T47D (cell line): ENCODE measurements at regions not wholly inside any gene's neighbourhood (a gene's known extent, or its start where the extent isn't known, plus 50 kb on each side); places are given as distances from the start of the nearest gene placed in this dataset.

ENCODE experiments used
- DNase-seq, 2 experiments: peaks; one replicate each; pipeline versions ENCODE4 v3.0.0 to v3.0.0-alpha.2; 2011 to 2012; ENCODE audit warnings: low read depth in 1 of 2, low spot score in 1 of 2
- JUND ChIP-seq: IDR thresholded peaks from 2 replicates; pipeline ENCODE4 v1.6.1; 2012; ENCODE audit warnings: low read depth
- in situ Hi-C: cut with HindIII; loops from 2 replicates; pipeline ENCODE4 v1.10.0; 2016; ENCODE audit warnings: low sequenced_read_pairs, low pct_unique_long_range_greater_than_20kb

- no peak for DNase-seq
- in situ Hi-C loops: no loop called here
Measured at GRCh38 chr2:82487354-82487753, 1971.7 kb downstream of the SUCLG1 start.

GRCh38 chr2:82485701-82486100 is 1973.4 kb downstream of the SUCLG1 start:
- DNase-seq: no peak
- TF ChIP-seq JUND: no peak
- in situ Hi-C loops: no loop called here

More at GRCh38 chr2:82487354-82487753, 1971.7 kb downstream of the SUCLG1 start:
- TF ChIP-seq JUND: no peak

- in situ Hi-C loops: no loop called here
- no peak for DNase-seq
- TF ChIP-seq JUND: no peak
Measured at GRCh38 chr2:82481207-82481606, 1977.9 kb downstream of the SUCLG1 start.

GRCh38 chr2:82478641-82479040 is 1980.4 kb downstream of the SUCLG1 start:
- no peak for TF ChIP-seq JUND
- in situ Hi-C loops: no loop called here
- no peak for DNase-seq

GRCh38 chr2:82476094-82476493 is 1983.0 kb downstream of the SUCLG1 start:
- no peak for DNase-seq
- TF ChIP-seq JUND: no peak
- in situ Hi-C loops: no loop called here

- in situ Hi-C loops: no loop called here
- no peak for DNase-seq
- TF ChIP-seq JUND: no peak
Measured at GRCh38 chr2:82428251-82428650, 2030.8 kb downstream of the SUCLG1 start.

GRCh38 chr2:82412021-82412420 is 2047.1 kb downstream of the SUCLG1 start:
- no peak for TF ChIP-seq JUND
- no peak for DNase-seq
- in situ Hi-C loops: no loop called here

- DNase-seq: no peak
- in situ Hi-C loops: no loop called here
- no peak for TF ChIP-seq JUND
Measured at GRCh38 chr2:82411071-82411470, 2048.0 kb downstream of the SUCLG1 start.

- TF ChIP-seq JUND: no peak
- in situ Hi-C loops: no loop called here
- no peak for DNase-seq
Measured at GRCh38 chr2:82395531-82395930, 2063.5 kb downstream of the SUCLG1 start.

- in situ Hi-C loops: no loop called here
- no peak for DNase-seq
- TF ChIP-seq JUND: no peak
Measured at GRCh38 chr2:82391386-82391785, 2067.7 kb downstream of the SUCLG1 start.

- DNase-seq: no peak
- TF ChIP-seq JUND: no peak
- in situ Hi-C loops: no loop called here
Measured at GRCh38 chr2:82355622-82356021, 2051.1 kb upstream of the LRRTM1 start.

GRCh38 chr2:82345910-82346309 is 2041.4 kb upstream of the LRRTM1 start:
- no peak for TF ChIP-seq JUND
- in situ Hi-C loops: no loop called here

GRCh38 chr2:82344670-82345069 is 2040.1 kb upstream of the LRRTM1 start:
- DNase-seq: peak in 1 of 2 experiments; percentile 55
- in situ Hi-C loops: no loop called here
- no peak for TF ChIP-seq JUND

More at GRCh38 chr2:82345910-82346309, 2041.4 kb upstream of the LRRTM1 start:
- no peak for DNase-seq

- in situ Hi-C loops: no loop called here
- DNase-seq: no peak
- TF ChIP-seq JUND: no peak
Measured at GRCh38 chr2:82342356-82342755, 2037.8 kb upstream of the LRRTM1 start.
